PFSK-1 (cell line): ENCODE measurements at regions not wholly inside any gene's neighbourhood (a gene's known extent, or its start where the extent isn't known, plus 50 kb on each side); places are given as distances from the start of the nearest gene placed in this dataset.

Experiments used
- FOXP2 ChIP-seq: optimal IDR thresholded peaks from 2 replicates; pipeline ENCODE3; 2011; ENCODE audit warnings: borderline replicate concordance, control low read depth, inconsistent platforms; ENCODE audit not compliant: insufficient read depth; ENCODE audit errors: extremely low read length, extremely low read depth
- POLR2AphosphoS5 ChIP-seq: IDR thresholded peaks from 2 replicates; pipeline ENCODE4 v1.6.1; 2012; ENCODE audit warnings: low read depth, mild to moderate bottlenecking, control low read depth, low read length, moderate library complexity
- SIN3A ChIP-seq: IDR thresholded peaks from 2 replicates; pipeline ENCODE4 v1.6.1; 2012; ENCODE audit warnings: mild to moderate bottlenecking, low read length, moderate library complexity, borderline replicate concordance; ENCODE audit not compliant: insufficient read depth
- TAF1 ChIP-seq: IDR thresholded peaks from 2 replicates; pipeline ENCODE4 v1.6.1; 2012; ENCODE audit warnings: low read length, control low read depth, borderline replicate concordance; ENCODE audit not compliant: insufficient read depth
- TF ChIP-seq, protein P1 (sequence below), 2 experiments: IDR thresholded peaks; 2 replicates each; pipeline versions ENCODE4 v1.6.1 to v1.8.0; 2011 to 2012; ENCODE audit warnings: low read depth in 2 of 2, low read length in 2 of 2, control low read depth in 1 of 2, inconsistent platforms in 1 of 2, mild to moderate bottlenecking in 1 of 2, moderate library complexity in 1 of 2; ENCODE audit not compliant: insufficient read depth in 1 of 2

DNA sequence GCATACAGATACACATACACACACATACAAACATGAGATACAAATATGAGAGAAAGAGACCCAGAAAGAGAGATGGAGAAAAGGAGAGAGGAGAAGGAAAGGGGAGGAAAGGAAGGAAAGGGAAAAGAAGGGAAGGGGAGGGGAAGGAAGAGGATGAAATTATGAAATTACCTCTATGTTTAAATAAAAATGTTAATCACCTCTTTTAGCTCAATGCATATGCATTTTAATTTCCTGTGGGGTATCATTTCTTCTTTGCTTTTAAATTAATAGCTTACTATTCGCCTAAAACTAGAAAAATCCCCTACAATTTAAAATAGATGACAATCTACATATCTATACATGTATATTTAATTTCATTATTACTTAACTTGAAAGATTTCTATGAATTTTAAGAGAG, 958.0 kb upstream of the CNTN5 start:
- TF ChIP-seq POLR2AphosphoS5 (no peak), TAF1 (no peak), FOXP2 (no peak), SIN3A (no peak)
- TF ChIP-seq, protein P1, sequence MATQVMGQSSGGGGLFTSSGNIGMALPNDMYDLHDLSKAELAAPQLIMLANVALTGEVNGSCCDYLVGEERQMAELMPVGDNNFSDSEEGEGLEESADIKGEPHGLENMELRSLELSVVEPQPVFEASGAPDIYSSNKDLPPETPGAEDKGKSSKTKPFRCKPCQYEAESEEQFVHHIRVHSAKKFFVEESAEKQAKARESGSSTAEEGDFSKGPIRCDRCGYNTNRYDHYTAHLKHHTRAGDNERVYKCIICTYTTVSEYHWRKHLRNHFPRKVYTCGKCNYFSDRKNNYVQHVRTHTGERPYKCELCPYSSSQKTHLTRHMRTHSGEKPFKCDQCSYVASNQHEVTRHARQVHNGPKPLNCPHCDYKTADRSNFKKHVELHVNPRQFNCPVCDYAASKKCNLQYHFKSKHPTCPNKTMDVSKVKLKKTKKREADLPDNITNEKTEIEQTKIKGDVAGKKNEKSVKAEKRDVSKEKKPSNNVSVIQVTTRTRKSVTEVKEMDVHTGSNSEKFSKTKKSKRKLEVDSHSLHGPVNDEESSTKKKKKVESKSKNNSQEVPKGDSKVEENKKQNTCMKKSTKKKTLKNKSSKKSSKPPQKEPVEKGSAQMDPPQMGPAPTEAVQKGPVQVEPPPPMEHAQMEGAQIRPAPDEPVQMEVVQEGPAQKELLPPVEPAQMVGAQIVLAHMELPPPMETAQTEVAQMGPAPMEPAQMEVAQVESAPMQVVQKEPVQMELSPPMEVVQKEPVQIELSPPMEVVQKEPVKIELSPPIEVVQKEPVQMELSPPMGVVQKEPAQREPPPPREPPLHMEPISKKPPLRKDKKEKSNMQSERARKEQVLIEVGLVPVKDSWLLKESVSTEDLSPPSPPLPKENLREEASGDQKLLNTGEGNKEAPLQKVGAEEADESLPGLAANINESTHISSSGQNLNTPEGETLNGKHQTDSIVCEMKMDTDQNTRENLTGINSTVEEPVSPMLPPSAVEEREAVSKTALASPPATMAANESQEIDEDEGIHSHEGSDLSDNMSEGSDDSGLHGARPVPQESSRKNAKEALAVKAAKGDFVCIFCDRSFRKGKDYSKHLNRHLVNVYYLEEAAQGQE (IDR thresholded peaks at IDR 0.05; ENCODE audit: insufficient read depth in 1 of 2, low read depth in 2 of 2, low read length in 2 of 2) = no peak

DNA sequence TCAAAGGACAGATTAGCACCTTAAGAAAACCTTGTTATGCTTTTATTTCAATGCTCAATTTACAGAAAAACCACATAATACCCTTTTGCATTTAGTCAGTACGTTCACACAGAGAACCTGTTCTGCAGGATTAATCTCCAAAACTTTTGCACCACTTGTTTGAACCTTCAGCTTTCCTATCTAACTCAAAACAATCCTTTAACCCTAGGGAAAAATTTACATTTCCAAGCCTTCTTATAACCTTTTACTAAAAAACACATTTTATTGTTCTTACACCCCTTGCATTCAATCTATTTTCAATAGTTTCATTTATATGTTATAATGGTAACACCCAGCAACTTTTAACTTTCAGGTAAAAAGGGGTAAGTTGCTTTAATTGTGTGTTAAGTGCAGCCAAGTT, 952.5 kb upstream of the CNTN5 start:
- no peak for TF ChIP-seq TAF1
- TF ChIP-seq, protein P1 (IDR thresholded peaks at IDR 0.05; ENCODE audit: insufficient read depth in 1 of 2, low read depth in 2 of 2, low read length in 2 of 2) = no peak
- TF ChIP-seq POLR2AphosphoS5 = no peak
- no peak for TF ChIP-seq FOXP2
- TF ChIP-seq SIN3A = no peak

DNA sequence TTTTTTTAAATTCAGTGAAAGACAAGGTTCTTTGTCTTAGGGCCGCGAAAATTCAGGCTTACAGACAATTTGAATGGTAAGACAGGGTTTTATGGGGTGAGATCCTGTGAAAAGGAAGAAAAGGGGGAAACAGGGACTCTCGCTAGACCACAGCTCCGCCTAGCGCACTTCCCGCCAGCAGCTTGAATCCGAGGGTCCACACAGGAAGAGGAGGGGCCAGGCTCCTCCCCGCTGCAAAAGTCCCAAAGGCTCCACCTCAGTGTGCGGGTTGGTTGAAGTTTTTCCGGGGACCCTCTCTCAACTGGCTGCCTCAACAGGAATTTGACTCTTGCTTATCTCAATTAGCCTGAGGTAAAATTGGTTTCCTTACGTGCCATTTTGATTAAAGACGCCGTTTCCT, 950.9 kb upstream of the CNTN5 start:
- TF ChIP-seq SIN3A (no peak), POLR2AphosphoS5 (no peak), FOXP2 (no peak), TAF1 (no peak)
- TF ChIP-seq, protein P1 (IDR thresholded peaks at IDR 0.05; ENCODE audit: insufficient read depth in 1 of 2, low read depth in 2 of 2, low read length in 2 of 2) = no peak

DNA sequence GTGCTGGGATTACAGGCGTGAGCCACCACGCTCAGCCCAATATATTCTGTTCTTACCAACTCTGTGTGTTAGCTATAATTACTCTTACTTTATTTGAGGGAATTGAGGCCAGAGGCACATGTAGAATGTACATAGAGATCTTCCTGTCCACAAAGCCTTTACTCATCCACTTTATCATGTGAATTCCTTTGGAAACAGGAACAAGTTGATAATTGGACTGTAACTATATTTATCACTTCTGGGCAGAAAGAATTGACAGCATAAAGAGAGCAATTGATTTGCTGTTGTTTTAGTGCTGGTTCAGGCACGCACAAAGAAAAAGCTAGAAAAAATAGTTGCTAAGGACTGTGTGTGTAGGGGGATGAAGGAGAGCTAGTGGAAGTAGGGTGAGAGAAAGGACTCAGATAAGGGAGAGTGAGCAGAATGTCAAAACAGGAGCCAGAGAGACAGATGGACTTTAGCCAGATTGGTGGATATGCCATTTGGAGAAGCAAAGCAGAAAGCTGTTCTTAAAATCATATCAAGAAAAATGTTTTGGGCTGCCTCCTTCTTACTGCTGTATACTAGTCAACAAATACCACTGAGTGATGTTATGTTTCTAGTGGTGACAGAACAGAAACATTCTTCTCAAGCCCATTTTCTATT, 929.8 kb upstream of the CNTN5 start:
- TF ChIP-seq POLR2AphosphoS5 (no peak), SIN3A (no peak), TAF1 (no peak), FOXP2 (no peak)
- TF ChIP-seq, protein P1 (IDR thresholded peaks at IDR 0.05; ENCODE audit: insufficient read depth in 1 of 2, low read depth in 2 of 2, low read length in 2 of 2) = no peak

DNA sequence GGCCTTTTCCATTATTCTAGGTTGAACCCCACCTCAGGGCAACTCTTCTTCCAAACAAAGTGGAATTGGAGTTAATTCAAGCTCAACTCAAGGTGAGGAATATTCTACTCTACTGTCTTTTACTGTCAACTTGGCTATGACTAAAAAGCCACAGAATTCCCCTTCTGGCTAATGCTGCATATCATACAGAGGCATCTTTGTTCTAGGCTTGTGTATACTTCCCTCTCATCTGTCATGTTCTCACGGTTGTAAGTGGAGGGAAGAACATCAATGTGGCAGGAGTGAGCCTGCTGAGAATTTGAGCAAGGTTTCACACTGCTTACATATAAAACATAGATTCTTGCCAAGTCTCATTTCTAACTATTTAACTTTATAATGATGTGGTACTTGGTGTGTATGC, 921.4 kb upstream of the CNTN5 start:
- no peak for TF ChIP-seq POLR2AphosphoS5
- TF ChIP-seq SIN3A = no peak
